GM12874 (cell line): ENCODE measurements at regions not wholly inside any gene's neighbourhood (a gene's known extent, or its start where the extent isn't known, plus 50 kb on each side); places are given as distances from the start of the nearest gene placed in this dataset.

Experiments
- TF ChIP-seq, protein P1 (sequence below): IDR thresholded peaks from 2 replicates; pipeline ENCODE4 v1.5.1; 2011; ENCODE audit warnings: low read depth, mild to moderate bottlenecking, control low read depth, low read length, moderate library complexity; ENCODE audit not compliant: insufficient read depth

DNA sequence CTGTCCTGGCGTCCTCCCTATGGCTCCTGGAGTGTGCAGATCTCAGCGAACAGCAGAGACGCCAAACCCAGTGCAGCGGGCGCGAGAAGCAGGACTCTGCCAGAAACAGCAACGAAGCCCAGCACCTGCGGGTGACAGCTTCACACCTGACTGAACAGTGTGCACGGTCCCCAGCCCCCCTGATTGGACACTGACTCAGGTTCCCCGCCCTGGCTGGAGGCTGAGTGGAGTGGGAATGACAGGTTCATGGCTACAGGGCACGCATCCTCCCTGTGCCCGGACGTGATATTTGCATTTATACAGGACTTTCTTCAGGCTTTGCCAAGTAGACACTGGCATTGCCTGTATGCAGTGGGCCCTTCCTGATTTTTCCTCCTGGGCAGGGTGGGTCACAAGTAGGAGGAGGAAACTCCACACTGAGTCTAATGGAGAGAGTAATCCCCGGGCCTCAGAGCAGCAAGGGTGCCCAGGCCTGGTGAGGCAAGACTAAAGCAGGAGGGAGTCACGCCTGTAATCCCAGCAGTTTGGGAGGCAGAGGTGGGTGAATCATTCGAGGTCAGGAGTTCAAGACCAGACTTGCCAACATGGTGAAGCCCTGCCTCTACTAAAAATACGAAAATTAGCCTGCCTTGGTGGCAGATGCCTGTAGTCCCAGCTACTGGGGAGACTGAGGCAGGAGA is 71.6 kb downstream of the ASCL4 start:
- TF ChIP-seq, protein P1, sequence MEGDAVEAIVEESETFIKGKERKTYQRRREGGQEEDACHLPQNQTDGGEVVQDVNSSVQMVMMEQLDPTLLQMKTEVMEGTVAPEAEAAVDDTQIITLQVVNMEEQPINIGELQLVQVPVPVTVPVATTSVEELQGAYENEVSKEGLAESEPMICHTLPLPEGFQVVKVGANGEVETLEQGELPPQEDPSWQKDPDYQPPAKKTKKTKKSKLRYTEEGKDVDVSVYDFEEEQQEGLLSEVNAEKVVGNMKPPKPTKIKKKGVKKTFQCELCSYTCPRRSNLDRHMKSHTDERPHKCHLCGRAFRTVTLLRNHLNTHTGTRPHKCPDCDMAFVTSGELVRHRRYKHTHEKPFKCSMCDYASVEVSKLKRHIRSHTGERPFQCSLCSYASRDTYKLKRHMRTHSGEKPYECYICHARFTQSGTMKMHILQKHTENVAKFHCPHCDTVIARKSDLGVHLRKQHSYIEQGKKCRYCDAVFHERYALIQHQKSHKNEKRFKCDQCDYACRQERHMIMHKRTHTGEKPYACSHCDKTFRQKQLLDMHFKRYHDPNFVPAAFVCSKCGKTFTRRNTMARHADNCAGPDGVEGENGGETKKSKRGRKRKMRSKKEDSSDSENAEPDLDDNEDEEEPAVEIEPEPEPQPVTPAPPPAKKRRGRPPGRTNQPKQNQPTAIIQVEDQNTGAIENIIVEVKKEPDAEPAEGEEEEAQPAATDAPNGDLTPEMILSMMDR = no peak

DNA sequence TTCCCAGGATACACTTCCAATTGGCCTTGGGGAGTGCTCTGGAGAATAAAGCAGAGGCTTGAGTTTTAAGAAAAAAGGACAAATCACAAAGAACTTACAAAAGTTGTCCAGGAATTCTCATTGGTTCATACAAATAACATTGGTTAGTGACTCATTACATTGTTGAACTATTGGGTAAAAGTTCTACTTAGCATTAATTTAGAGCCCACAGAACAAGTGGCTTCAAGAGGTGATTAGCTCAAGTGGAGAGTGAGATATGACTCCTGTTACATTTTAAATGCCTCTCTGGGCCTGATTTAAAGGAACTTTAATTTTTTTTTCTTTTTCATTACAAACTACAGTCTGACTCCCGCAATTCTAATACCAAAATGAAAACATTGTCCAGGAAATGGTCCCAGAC is 72.9 kb downstream of the ASCL4 start:
- TF ChIP-seq, protein P1 = no peak

DNA sequence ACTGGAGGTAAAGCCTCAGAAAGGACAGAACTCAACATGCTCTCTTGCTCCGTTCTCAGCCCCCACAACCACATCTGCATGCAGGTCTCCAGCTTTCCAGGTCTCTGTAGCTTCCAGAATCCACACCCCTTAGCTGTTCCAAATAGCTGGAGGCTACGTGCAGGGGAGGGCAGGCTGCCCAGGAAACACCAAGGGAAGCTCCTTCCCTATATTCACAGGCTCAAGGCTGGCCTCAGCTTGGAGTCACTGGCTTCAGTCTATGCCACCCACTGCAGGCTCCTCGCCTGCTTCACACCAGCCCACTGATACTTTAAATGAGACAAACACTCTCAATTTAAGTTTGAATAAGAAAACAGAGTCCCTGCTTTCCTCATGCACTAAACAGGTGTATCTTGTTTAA is 73.3 kb downstream of the ASCL4 start:
- TF ChIP-seq, protein P1 = no peak

DNA sequence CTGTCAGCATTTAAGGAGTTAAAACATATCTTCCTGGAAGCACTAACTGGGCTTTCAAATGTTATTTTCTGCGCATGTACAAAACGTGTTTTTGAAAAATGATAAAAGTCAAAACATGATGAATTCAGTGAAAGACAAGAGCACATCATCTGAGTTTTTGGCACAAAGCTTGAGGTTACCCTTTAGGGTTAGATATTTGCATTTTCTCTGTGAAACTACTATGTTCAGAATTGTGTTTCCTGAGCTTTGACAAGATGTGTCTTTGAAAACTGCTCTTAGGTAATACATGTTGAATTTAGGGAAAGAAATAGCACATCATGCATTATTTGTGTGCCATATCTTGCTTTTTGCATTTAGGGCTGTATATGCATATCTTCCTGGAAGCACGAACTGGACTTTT is 79.0 kb downstream of the ASCL4 start:
- TF ChIP-seq, protein P1 = no peak

DNA sequence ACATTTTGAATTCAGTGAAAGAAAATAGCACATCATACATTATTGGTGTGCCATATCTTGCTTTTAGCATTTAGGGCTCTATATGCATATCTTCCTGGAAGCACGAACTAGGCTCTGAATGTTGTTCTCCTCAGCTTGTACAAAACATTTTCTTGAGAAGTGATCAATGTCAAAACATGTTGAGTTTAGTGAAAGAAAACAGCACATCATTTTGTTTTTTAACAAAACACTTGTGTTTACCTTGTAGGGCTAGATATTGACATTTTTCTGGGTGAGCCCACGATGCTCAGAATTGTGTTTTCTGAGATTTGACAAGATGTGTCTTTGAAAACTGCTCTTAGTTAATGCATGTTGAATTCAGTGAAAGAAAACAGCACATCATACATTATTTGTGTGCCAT is 81.0 kb downstream of the ASCL4 start:
- TF ChIP-seq, protein P1 = no peak

DNA sequence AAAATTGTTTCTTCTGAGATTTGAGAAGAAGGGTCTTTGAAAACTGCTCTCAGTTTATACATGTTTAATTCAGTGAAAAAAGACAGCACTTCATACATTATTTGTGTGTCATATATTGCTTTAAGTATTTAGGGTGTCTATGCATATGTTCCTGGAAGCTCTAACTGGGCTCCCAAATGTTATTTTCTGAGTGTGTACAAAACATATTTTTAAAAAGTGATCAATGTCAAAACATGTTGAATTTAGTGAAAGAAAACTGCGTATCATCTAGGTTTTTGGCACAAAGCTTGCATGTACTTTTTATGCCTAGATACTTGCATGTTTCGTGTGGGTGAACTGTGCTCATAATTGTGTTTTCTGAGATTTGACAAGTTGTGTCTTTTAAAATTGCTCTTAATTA is 81.6 kb downstream of the ASCL4 start:
- TF ChIP-seq, protein P1 = no peak

DNA sequence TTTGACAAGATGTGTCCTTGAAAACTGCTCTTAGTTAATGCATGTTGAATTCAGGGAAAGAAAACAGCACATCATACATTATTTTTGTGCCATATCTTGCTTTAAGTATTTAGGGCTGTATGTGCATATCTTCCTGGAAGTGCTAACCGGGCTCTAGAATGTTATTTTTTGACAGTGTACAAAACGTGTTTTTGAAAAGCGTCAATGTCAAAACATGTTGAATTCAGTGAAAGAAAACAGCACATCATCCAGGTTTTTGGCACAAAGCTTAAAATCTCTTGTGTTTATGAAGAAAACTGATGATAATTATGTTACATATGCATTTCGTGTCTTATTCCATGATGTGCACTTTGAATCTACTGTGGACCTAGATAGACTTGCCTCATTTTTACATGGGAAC is 82.7 kb downstream of the ASCL4 start:
- TF ChIP-seq, protein P1 = no peak
